ENCODE measurements at regions not wholly inside any gene's neighbourhood (a gene's known extent, or its start where the extent isn't known, plus 50 kb on each side); places are given as distances from the start of the nearest gene placed in this dataset.

GRCh38 chr10:4262449-4262848 lies 477.4 kb upstream of the KLF6 start:
- no peak overlapping the region for H3K27ac Mint-ChIP-seq
- no peaks in the 10 kb centered on the region for H3K27me3 ChIP-seq (replicated peaks in 1 of 2; ENCODE audit: control insufficient read depth in 2 of 2, extremely low read depth in 1 of 2, insufficient read depth in 2 of 2, low read length in 1 of 2)
- H3K4me3 ChIP-seq (ENCODE audit: control insufficient read depth in 1 of 2, extremely low read depth in 1 of 2, low read length in 1 of 2), result no peak overlapping the region
- H3K27me3 Mint-ChIP-seq, result no peaks in the 10 kb centered on the region
- no peaks in the 10 kb centered on the region for H3K36me3 ChIP-seq (ENCODE audit: control insufficient read depth in 2 of 2, extremely low read depth in 1 of 2, insufficient read depth in 1 of 2, low read length in 1 of 2)
- DNase-seq (no peak), ATAC-seq (replicated peaks in 1 of 4) (no peak)
- H3K4me1 ChIP-seq (ENCODE audit: control insufficient read depth in 1 of 2, extremely low read depth in 1 of 2, insufficient read depth in 2 of 2, low read length in 2 of 2), result no peaks in the 10 kb centered on the region
- H3K9me3 Mint-ChIP-seq, result no peaks in the 10 kb centered on the region
- no peak overlapping the region for H3K27ac ChIP-seq (ENCODE audit: low read length)
- POLR2A ChIA-PET, result no interaction called here
- no peaks in the 10 kb centered on the region for H3K36me3 Mint-ChIP-seq
- 73% methylated on average over 2 of the region's 4 CpGs for WGBS (ENCODE audit: insufficient coverage)
- no peak overlapping the region for H3K4me3 Mint-ChIP-seq
- H3K9me3 ChIP-seq, result no peaks in the 10 kb centered on the region
- CTCF ChIA-PET, result interaction anchor here (0.6 kb wide), 2 partner anchors 76 to 142 kb away, joined by 4 to 6 read pairs; no protein-coding TSS in a partner anchor
- peaks cover 0 to 12% (median 2%) of the 10 kb centered on the region in 3 donors for H3K4me1 Mint-ChIP-seq

DNA sequence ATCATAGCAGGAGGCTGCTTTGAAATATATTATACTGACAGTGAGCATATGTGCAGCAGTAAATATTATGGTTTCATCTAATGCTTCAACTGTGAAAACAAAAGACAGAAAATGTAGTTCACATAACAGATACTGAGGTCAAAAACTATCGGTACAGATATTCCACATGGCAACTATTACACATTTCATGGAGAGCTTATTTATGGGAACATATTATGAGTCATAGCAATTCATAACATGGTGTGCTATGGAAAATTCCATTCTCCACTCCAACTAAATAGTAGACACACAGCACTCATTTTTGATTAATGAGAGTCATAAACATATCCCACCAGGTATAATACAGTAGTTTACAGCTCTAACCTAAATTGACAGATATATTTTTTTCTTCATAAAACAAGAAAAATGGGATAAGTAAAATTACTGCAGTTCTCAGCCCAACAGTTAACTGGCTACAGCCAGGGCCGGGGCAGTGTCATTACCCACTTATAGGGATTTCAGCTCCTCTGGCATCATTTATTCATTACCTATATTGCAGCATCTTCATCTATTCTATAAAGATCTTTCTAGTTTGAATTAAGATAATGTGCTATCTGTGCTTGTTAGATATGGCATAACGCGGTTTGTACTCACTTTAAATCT lies 475.6 kb upstream of the KLF6 start:
- H3K4me1 Mint-ChIP-seq, result peaks cover 0 to under 1% (median 0%) of the 10 kb centered on the region in 3 donors
- no peak for ATAC-seq (replicated peaks in 1 of 4)
- Histone ChIP-seq H3K4me1 (ENCODE audit: control insufficient read depth in 1 of 2, extremely low read depth in 1 of 2, insufficient read depth in 2 of 2, low read length in 2 of 2) (no peaks in the 10 kb centered on the region), H3K27ac (ENCODE audit: low read length) (no peak overlapping the region), H3K36me3 (ENCODE audit: control insufficient read depth in 2 of 2, extremely low read depth in 1 of 2, insufficient read depth in 1 of 2, low read length in 1 of 2) (no peaks in the 10 kb centered on the region), H3K9me3 (no peaks in the 10 kb centered on the region), H3K27me3 (replicated peaks in 1 of 2; ENCODE audit: control insufficient read depth in 2 of 2, extremely low read depth in 1 of 2, insufficient read depth in 2 of 2, low read length in 1 of 2) (no peaks in the 10 kb centered on the region), H3K4me3 (ENCODE audit: control insufficient read depth in 1 of 2, extremely low read depth in 1 of 2, low read length in 1 of 2) (no peak overlapping the region)
- H3K27ac Mint-ChIP-seq, result no peak overlapping the region
- no peaks in the 10 kb centered on the region for H3K9me3 Mint-ChIP-seq
- no peaks in the 10 kb centered on the region for H3K36me3 Mint-ChIP-seq
- no peak overlapping the region for H3K4me3 Mint-ChIP-seq
- no peak for DNase-seq
- H3K27me3 Mint-ChIP-seq, result no peaks in the 10 kb centered on the region
- CTCF ChIA-PET, result no interaction called here
- no CpG with 5 or more reads among the region's 4 CpGs for WGBS (ENCODE audit: insufficient coverage)
- POLR2A ChIA-PET, result no interaction called here

DNA sequence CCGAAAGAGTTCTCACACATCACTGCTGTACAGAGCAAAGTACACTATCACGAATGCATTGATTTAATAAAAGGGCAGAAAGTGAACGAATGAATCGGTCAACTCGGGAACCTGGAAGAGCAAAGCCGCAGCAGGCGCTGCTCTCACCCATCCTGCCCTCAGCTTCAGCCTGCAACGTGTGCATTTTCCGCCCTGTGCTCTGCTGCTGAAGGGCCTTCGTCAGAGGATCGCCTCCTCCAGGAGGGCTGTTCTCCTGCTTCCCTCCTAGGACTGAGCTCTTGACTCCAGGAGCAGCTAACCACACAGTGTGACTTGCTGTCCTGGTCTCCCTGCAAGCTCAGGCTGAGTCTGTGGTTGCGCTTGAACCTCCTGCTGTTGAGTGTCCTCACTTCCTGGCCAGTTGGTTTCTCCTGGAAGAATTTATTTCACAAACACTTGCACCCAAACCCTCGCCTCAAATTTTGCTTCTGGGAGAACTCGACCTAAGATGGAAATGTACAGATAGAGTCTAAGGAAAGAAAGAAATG lies 473.0 kb upstream of the KLF6 start:
- H3K27me3 Mint-ChIP-seq, result peaks cover 0 to 5% of the 10 kb centered on the region in 2 donors
- no peak overlapping the region for H3K27ac ChIP-seq (ENCODE audit: low read length)
- H3K27me3 ChIP-seq (replicated peaks in 1 of 2; ENCODE audit: control insufficient read depth in 2 of 2, extremely low read depth in 1 of 2, insufficient read depth in 2 of 2, low read length in 1 of 2), result no peaks in the 10 kb centered on the region
- no peaks in the 10 kb centered on the region for H3K9me3 Mint-ChIP-seq
- CTCF ChIA-PET, result no interaction called here
- no peak overlapping the region for H3K27ac Mint-ChIP-seq
- H3K9me3 ChIP-seq, result no peaks in the 10 kb centered on the region
- DNase-seq (no peak), ATAC-seq (replicated peaks in 1 of 4) (no peak)
- POLR2A ChIA-PET, result no interaction called here
- no peaks in the 10 kb centered on the region for H3K36me3 ChIP-seq (ENCODE audit: control insufficient read depth in 2 of 2, extremely low read depth in 1 of 2, insufficient read depth in 1 of 2, low read length in 1 of 2)
- WGBS (ENCODE audit: insufficient coverage), result 84% methylated on average over 4 of the region's 14 CpGs
- no peak overlapping the region for H3K4me3 ChIP-seq (ENCODE audit: control insufficient read depth in 1 of 2, extremely low read depth in 1 of 2, low read length in 1 of 2)
- H3K36me3 Mint-ChIP-seq, result no peaks in the 10 kb centered on the region
- H3K4me3 Mint-ChIP-seq, result no peak overlapping the region
- no peaks in the 10 kb centered on the region for H3K4me1 Mint-ChIP-seq
- H3K4me1 ChIP-seq (ENCODE audit: control insufficient read depth in 1 of 2, extremely low read depth in 1 of 2, insufficient read depth in 2 of 2, low read length in 2 of 2), result no peaks in the 10 kb centered on the region

DNA sequence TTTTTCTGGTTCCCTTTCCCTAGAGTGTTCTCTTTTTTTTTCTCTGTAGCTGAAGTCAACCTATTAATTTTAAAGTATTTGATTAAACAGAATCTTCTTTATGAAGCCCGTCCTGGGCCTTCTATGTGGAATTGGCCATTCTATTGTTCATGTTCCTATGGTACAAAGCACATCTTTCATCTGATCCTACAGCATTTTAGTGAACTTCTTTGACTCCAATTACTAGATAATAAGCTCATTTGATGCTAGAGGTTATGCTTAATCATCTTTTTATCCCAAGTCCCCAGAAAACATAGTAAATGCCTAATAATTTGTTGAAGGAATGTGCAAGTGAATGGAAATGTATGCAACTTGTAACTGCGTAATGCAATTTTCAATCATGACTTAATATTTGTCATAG lies 472.0 kb upstream of the KLF6 start:
- Mint-ChIP-seq H3K9me3 (no peaks in the 10 kb centered on the region), H3K4me1 (no peaks in the 10 kb centered on the region), H3K4me3 (no peak overlapping the region), H3K27ac (no peak overlapping the region), H3K36me3 (no peaks in the 10 kb centered on the region), H3K27me3 (peaks cover 0 to 5% of the 10 kb centered on the region in 2 donors)
- Histone ChIP-seq H3K27me3 (replicated peaks in 1 of 2; ENCODE audit: control insufficient read depth in 2 of 2, extremely low read depth in 1 of 2, insufficient read depth in 2 of 2, low read length in 1 of 2) (no peaks in the 10 kb centered on the region), H3K9me3 (no peaks in the 10 kb centered on the region), H3K4me1 (ENCODE audit: control insufficient read depth in 1 of 2, extremely low read depth in 1 of 2, insufficient read depth in 2 of 2, low read length in 2 of 2) (no peaks in the 10 kb centered on the region), H3K27ac (ENCODE audit: low read length) (no peak overlapping the region), H3K4me3 (ENCODE audit: control insufficient read depth in 1 of 2, extremely low read depth in 1 of 2, low read length in 1 of 2) (no peak overlapping the region), H3K36me3 (ENCODE audit: control insufficient read depth in 2 of 2, extremely low read depth in 1 of 2, insufficient read depth in 1 of 2, low read length in 1 of 2) (no peaks in the 10 kb centered on the region)
- DNase-seq (no peak), ATAC-seq (replicated peaks in 1 of 4) (no peak)
- ChIA-PET CTCF (interaction anchor here in 1 of 2 donors (0.6 kb wide), 1 partner anchor 11 kb away, joined by 3 read pairs; no protein-coding TSS in a partner anchor), POLR2A (no interaction called here)
- WGBS (ENCODE audit: insufficient coverage), result no CpG with 5 or more reads among the region's 2 CpGs

- no CpG with 5 or more reads among the region's 3 CpGs for WGBS (ENCODE audit: insufficient coverage)
- peaks cover 0 to 5% of the 10 kb centered on the region in 2 donors for H3K27me3 Mint-ChIP-seq
- Histone ChIP-seq H3K27ac (ENCODE audit: low read length) (no peak overlapping the region), H3K27me3 (replicated peaks in 1 of 2; ENCODE audit: control insufficient read depth in 2 of 2, extremely low read depth in 1 of 2, insufficient read depth in 2 of 2, low read length in 1 of 2) (no peaks in the 10 kb centered on the region), H3K4me3 (ENCODE audit: control insufficient read depth in 1 of 2, extremely low read depth in 1 of 2, low read length in 1 of 2) (no peak overlapping the region), H3K9me3 (no peaks in the 10 kb centered on the region), H3K36me3 (ENCODE audit: control insufficient read depth in 2 of 2, extremely low read depth in 1 of 2, insufficient read depth in 1 of 2, low read length in 1 of 2) (no peaks in the 10 kb centered on the region), H3K4me1 (ENCODE audit: control insufficient read depth in 1 of 2, extremely low read depth in 1 of 2, insufficient read depth in 2 of 2, low read length in 2 of 2) (no peaks in the 10 kb centered on the region)
- ATAC-seq (replicated peaks in 1 of 4) (no peak), DNase-seq (no peak)
- no peaks in the 10 kb centered on the region for H3K9me3 Mint-ChIP-seq
- ChIA-PET CTCF (interaction anchor here in 1 of 2 donors (0.6 kb wide), 1 partner anchor 1074 kb away, joined by 3 read pairs; no protein-coding TSS in a partner anchor), POLR2A (no interaction called here)
- H3K27ac Mint-ChIP-seq, result no peak overlapping the region
- no peak overlapping the region for H3K4me3 Mint-ChIP-seq
- no peaks in the 10 kb centered on the region for H3K36me3 Mint-ChIP-seq
- no peaks in the 10 kb centered on the region for H3K4me1 Mint-ChIP-seq
Measured at GRCh38 chr10:4255751-4256150, 470.7 kb upstream of the KLF6 start.

GRCh38 chr10:4254101-4254994 lies 469.3 kb upstream of the KLF6 start:
- Mint-ChIP-seq H3K9me3 (peaks cover 0 to 4% (median 0%) of the 10 kb centered on the region in 3 donors), H3K4me3 (no peak overlapping the region), H3K4me1 (no peaks in the 10 kb centered on the region), H3K36me3 (no peaks in the 10 kb centered on the region), H3K27ac (no peak overlapping the region), H3K27me3 (peaks cover 0 to 5% of the 10 kb centered on the region in 2 donors)
- no peaks in the 10 kb centered on the region for H3K27me3 ChIP-seq (replicated peaks in 1 of 2; ENCODE audit: control insufficient read depth in 2 of 2, extremely low read depth in 1 of 2, insufficient read depth in 2 of 2, low read length in 1 of 2)
- H3K36me3 ChIP-seq (ENCODE audit: control insufficient read depth in 2 of 2, extremely low read depth in 1 of 2, insufficient read depth in 1 of 2, low read length in 1 of 2), result no peaks in the 10 kb centered on the region
- no peaks in the 10 kb centered on the region for H3K4me1 ChIP-seq (ENCODE audit: control insufficient read depth in 1 of 2, extremely low read depth in 1 of 2, insufficient read depth in 2 of 2, low read length in 2 of 2)
- no peak overlapping the region for H3K27ac ChIP-seq (ENCODE audit: low read length)
- POLR2A ChIA-PET, result interaction anchor here in 1 of 2 donors (0.7 kb wide), 1 partner anchor 1076 kb away, joined by 3 read pairs; no protein-coding TSS in a partner anchor
- 89% methylated on average over 9 of the region's 11 CpGs for WGBS (ENCODE audit: insufficient coverage)
- no peaks in the 10 kb centered on the region for H3K9me3 ChIP-seq
- ATAC-seq (replicated peaks in 1 of 4) (no peak), DNase-seq (no peak)
- no peak overlapping the region for H3K4me3 ChIP-seq (ENCODE audit: control insufficient read depth in 1 of 2, extremely low read depth in 1 of 2, low read length in 1 of 2)
- CTCF ChIA-PET, result interaction anchor here in 1 of 2 donors (0.6 kb wide), 1 partner anchor 149 kb away, joined by 3 read pairs; no protein-coding TSS in a partner anchor
